Medulla oblongata (tissue), 1 donor: ENCODE measurements at regions not wholly inside any gene's neighbourhood (a gene's known extent, or its start where the extent isn't known, plus 50 kb on each side); places are given as distances from the start of the nearest gene placed in this dataset.

ENCODE experiments used
- DNase-seq: peaks from one replicate; pipeline ENCODE4 v3.0.0-alpha.2; 2015; ENCODE audit errors: extremely low spot score

DNA sequence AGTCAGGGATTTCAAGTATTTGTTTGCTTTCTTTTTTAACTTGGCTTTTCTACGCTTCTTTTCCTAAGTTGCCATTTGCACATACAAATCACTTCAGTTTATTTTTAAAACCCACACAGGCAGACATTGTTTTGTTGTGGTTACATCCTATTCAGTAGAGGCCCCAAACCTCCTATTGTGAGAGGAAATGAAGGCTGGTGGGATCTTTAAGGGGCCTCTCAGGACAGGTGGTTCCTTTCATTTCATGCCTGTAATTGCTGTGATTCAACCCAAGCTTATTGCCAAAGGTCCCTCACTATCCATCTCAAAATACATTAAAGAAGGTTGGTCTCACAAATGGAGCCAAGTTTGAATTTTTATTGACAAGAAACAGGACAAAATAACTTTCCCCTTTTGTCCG, 257.1 kb downstream of the ADAMTS20 start:
- DNase-seq: no peak

DNA sequence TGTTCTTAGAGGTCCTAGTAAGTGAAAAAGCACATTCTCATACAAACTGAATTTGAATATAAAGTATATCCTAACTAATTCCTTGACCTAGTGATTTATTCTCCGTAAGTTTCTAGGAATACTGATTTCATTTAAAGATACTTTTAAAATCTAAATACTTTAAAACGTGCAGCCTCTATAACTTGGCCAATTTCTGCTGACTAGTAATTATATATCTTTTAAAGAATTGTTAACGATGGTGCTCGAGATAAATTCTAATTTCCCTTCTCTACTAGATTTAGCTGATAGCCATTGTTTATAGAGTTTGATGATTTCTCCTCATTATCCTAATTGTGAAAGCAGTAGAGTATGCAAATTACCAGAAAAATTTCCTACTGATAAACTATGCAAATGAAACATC, 257.9 kb downstream of the ADAMTS20 start:
- no peak for DNase-seq

DNA sequence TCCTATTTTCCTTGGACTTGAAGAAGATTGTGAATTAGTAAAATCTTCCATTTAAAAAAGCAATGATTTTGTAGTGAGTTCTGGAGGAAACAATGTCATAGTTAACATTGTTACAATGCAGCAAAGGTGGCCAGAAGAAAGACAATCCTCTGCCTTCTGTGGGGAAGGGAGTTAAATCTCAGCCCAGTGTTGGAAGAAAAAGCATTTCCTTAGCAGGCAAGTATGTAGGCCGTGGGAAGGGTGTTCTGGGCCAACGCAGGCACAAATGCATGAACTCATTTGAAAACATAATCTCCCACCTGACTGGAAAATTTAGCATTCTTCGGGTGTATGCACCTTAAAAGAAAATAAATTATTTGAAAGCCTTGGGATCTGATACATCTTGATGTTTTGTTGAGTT, 258.6 kb downstream of the ADAMTS20 start:
- DNase-seq: no peak

DNA sequence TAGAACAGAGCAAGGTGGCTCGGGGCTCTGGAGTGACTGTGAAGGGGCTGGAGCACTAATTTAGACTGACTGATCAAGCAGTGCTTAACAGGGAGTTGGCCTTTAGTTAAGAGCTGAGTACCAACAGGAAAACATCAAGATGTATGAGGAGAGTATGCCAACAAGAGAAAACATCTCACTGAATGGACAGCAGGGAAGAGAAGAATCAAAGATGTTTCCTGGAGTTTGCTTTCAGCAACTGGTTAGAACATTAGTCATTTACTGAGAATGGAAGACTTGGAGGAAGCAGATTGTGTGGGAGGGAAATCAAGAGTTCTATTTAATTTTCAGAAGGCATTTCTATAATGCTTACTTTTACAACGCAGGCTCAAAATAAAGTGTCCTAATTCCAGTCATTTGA, 259.3 kb downstream of the ADAMTS20 start:
- DNase-seq: no peak

DNA sequence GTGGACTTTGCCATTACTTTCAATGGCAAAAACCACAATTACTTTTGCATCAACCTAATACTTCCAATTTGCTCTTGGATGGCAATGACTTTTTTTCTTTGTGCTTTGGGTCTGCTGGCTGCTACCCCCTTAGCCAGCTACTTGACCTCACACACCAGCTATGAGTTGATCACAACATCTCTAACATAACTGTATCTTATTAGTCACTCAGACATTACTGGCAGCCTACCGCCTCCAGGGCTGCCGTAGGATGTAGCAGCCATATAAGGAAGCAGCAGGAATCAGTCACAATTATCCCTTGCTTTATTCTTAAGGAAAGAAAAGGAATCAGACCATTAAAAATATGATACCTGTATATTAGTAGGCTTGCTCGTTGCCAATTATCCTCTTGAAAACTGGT, 260.5 kb downstream of the ADAMTS20 start:
- DNase-seq: no peak

DNA sequence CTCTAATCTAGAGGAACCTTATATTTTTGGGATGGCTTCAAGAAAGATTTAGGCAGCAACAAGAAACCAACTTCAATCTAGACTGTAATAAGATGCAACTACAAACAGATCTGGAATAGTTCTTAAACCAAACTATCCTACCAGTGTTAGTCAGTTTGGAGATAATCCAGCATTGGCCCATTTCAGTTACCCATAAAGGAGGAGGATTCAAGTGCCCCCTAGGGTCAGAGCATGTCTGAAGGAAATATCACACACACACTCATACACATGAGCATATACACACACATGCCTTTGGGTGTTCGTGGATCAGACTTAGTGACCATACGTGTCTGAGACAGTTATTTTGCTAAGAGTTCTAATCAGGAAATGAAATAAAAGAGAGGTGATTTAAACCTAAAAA, 261.2 kb downstream of the ADAMTS20 start:
- no peak for DNase-seq

DNA sequence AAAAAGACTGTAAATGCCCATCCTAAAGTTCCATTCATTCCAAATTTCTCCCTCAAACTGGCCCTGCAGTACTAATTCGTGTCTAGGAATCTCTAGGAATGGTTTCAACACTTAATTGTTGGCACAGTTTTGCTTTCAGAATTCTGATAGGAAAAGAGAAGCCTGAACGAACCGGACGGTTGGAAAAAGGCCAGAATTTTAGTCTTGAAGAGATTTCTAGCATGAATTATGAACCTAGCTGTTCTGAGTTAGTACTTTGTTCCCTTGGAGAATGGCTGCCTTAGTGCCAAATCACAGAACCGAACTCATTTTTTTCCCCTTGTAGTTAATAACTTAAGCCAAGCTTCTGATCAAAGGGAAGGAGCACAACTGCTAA, 262.6 kb downstream of the ADAMTS20 start:
- DNase-seq: no peak

DNA sequence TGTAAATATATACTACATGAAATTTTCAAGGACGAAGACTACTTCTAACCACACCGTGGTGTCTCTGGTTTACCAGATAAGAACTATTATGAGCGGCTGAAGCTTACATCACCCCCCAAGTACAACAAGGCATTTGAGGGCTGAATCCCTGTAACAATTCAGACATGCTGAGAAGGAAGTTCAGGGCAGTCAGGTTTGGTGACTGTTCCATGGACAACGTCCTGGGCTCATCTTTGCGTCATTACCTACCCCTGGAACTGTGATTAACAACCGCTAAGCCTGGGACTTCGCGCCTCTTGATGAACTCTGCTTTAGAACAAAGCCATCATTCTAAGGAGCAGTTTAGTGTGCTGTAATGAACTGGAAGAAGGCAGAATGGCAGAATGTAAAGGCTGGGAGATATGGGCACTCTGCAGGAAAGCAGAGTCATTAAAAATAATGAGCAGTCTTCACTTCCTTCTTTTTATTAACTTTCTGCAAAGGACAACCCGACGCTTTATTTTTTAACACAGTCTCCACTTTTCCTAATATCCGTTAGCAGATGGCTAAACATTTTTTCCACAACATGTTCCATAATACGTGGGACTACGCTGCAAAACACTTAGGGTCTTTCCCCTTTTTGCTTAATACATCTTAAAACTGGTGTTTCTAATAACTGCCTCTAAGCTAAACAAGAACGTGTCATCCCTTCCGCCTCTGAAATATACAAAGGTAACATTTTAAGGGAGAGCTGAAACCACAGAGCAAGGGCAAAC, 263.2 kb downstream of the ADAMTS20 start:
- no peak for DNase-seq

DNA sequence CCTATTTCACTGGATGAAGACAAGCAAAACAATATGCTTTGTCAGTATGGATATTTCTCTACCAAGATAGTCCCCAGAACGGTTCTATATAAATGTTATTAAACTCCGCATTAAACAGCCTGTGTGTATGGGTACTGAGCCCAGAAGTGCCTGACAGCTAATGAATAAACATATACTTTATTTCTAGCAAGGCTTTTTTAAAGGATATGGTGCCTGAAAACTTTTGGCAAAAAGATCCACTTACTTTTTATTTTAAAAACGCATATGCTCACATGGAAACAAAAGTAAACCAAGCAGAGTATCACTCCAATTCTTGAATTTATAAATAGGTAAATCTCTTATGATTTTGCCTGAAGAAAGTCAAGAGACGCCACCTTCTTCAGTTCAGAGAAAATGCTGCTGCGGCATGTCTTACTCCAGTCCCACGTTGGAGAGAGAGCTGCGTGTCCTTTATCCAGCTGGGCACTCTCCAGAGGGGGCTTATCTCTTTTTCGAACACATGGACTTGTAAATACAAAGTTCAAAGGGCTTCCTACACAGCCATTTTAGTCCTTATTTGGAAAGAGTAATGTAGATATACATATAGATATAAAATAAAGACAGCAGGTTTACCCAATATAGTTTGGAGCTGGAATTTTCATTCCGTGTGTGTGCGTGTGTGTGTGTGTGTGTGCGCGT, 264.2 kb downstream of the ADAMTS20 start:
- no peak for DNase-seq

DNA sequence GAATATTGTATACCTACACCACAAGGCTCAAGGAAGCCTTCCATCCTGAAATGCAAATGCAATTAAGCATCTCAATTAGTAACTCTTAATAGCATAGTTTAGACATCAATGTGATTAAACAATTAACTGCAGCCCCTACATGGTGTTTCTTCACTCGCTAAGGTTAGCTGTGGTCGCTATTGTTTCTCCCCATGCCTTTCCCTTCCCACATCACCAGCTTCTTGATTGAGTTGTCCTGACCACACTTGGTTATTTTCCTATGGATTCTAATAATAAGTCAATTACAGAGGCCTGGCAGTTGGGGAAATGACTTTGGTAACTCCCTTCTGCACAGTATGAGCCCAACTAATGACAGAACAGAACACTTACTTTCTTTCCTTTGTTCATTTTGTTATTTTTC, 265.0 kb downstream of the ADAMTS20 start:
- DNase-seq: no peak

DNA sequence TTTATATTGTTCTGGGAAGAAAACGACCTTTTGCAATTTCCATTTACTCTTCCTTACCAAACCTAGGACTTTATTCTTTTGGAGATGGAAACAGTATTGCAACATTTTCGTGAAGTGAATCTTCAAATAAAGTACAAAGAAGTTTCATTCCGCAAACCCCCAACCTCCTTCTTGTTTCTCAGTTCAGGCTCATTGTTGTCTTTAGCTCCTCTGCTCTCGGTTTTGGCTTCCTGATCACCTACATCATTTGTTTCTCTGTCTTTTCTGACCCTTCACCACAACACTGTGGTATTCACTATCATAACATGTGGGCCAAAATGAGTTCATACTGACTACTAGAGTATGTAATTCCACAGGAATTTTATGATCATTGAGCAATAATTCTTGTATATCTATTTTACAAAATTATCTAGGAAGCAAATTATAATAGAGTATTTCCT, 266.8 kb downstream of the ADAMTS20 start:
- no peak for DNase-seq

DNA sequence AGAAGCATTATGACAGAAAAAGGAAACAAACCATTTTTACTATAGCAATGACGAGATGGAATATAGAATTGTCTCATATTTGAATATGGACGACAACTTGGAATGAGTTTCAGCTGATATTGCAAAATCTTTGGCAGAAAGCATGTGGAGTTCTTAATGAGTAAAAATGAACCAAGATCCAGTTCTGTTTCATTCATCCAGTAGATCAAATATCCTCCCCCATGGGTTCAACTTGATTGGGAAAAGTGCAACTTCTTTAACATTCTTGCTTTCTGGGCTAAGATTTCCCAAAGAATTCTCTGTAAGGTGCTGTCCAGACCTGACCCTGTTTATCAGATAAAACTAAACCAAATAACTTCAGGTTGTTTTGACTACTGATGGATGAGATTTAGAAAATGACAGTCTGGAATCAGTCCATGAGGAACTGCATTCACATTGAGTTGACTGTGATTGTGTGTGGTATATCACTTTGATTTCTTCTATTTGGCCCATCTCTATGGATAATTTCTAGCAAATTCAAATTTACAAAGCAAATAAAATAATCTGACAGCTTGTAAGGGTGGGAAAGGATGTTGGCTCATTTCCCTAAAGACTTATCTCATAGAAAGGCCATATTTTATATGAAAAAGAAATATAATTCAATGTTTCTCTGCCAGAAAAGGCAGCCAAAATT, 267.4 kb downstream of the ADAMTS20 start:
- no peak for DNase-seq

DNA sequence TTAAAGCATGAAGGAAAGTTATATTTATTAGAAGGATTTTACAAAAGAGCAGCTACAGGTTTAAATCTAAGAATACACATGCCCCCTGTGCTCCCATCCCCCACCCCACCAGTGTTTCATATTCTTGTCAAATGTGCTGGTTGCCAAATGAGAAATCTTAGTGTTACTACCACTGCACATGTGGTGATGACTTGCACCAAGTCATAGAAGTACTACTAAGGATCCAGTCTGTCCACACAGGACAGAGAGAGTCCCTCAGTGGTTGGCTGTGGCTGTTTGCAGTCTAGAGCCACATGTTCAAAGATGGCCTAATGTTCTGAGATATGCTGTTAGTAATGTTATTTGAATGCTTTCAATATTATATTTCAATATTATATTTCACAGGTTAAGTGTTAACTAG, 268.8 kb downstream of the ADAMTS20 start:
- DNase-seq: no peak

DNA sequence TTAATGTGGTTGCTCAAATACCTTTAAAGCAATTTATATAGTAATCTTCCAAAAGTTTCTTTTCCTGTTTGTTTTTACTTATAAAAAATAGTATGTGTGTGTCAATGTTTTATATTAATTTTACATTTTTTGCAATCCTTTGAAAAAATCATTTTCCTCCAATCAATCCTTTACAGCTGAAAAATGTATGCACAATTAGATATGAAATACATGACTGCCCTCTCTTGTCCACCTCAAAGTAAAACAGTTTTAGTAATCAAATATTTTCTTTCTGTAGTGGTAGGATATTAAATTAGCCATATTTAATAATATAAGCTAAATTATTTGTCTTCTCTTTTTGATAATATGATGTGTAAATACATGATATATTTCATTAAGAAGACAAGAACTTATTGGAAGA, 269.9 kb downstream of the ADAMTS20 start:
- no peak for DNase-seq

DNA sequence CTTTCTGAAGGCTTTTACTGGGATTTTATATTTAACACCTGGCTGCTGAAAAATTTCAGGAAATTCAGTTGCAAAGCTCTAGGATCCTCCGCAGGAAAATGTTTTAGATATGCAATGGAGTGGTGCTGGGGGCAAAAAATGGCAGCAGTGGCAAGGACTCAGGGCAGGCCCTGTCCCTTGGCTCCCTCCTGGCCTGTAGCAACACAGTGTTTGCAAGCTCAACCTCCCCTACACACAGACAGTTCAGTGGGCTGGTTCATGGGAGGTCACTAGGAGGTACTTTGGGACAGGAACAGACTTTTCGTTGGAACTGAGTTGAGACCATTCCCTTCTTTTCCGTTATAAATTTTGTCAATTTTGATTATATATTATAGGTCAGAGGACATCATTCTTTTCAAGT, 270.4 kb downstream of the ADAMTS20 start:
- DNase-seq: no peak

DNA sequence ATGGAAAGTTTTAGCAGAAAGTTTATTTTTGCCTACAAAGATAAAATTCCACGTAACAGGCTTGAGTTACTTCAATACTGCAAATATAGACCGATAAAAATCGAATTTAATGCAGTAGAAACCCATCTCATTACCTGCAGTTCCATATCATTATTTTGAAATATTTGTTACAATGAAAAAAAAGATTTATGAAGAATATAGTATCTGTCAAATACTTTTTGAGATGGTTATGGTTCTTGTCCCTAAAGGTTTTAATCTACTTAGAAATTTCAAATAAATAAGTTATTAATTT, 273.5 kb downstream of the ADAMTS20 start:
- DNase-seq: no peak

DNA sequence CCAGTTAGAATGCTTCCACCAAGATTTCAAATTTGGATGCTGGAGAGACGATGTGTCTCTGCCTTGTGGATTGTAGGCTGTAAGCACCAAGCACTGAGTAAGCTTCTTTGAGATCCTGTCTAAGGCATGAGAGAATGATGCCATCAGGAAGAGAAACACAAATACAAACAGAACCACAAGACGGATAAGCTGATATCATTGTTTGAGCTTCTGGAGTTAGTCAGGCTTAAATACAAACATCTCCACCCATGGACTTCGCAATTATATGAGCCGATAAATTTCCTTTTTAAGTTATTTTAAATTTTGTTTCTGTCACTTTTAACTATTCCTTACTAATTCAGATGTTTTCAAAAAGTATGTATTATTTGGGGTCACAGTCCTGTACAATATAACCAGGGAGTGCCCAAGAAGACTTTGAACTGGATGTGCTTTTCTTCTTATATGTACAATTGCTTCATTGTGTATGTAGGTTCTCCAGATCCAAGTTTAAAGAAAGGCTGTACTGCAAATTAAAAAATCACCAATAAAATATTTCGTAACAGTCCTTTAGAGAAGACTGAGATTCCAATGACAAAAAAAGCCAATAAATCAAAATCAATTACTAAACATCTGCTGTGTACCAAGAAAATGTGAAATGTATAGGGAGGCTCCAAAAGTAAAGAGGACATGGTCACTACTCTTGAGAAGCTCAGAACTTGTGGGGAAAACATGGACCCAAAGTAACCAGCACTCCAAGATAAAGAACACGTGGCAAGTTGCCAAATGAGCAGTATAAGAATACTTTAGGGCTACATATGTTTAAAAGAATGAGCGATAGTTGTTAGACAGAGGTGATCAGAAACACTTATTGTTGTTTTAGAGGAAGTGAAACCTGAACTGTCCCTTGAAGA, 274.1 kb downstream of the ADAMTS20 start:
- DNase-seq: no peak

DNA sequence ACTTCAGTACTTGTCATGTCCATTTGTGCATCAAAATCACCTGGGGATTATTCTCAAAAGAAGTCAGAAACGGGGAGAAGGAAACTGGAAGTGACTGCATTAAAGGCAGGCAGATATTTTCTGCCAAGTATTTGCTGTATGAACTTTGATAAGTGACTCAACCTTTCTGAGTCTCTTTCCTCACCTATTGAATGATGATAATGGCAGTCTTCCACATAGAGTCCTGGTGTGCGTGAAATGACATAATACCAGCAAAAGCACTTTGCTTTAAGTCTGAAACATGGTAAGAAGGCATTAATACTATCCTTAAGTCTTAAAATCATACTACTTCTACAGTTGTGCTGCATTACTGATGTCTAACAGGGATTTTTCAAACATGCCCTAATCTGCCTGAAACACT, 278.5 kb downstream of the ADAMTS20 start:
- no peak for DNase-seq

DNA sequence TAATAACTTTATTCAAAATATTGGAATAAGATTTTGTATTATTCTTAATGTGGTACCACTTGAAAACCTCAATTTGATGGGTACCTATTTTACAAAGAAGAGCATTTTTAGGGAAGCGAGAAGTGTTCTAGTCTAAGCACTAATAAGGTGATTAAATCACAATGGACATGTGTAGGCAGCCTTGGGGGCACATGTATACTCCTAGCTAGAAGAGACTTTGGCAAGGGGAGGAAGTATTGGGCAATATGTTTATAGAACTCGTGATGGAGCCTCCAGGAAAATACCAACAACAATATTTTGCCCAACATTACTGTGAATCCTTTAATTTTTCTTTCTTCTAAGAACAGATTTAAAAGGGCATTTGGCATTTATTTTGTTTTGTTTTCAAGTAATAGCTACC, 280.3 kb downstream of the ADAMTS20 start:
- DNase-seq: no peak

DNA sequence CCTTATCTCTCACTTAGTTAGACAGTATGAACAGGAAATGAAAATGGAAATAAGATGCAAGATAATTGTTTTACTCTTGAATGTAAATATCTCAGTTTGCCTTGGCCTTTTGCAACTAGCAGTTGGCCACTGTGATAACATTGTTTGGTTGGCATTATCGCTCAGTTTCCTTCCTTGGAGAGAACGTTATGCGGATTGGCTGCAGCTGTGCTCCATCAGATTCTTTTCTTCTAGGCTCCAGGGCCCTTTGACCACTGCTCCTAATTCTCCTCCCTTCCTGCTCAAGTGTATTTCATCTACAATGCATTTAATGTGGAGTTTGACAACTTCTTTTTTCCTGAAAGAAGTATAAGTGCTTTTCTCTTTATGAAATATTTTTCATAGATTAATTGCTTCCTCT, 284.2 kb downstream of the ADAMTS20 start:
- no peak for DNase-seq

DNA sequence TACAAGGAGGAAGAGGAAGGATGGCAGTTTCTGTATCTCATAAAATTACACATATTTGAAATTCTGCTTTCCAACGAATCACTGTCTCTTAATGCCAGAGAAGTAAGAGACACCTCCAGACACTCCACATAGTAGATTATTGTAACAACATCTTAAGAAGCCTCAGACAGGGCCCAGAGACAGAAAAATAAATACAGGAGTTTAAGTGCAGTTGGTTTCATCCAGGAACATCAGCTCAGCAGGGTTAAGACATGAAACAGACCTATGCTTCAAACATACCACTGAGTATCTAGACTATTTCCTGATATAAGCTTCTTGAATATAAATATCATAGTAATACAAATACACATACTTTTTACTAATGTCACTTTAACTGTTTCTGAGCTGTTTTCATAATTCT, 290.3 kb downstream of the ADAMTS20 start:
- DNase-seq: no peak

DNA sequence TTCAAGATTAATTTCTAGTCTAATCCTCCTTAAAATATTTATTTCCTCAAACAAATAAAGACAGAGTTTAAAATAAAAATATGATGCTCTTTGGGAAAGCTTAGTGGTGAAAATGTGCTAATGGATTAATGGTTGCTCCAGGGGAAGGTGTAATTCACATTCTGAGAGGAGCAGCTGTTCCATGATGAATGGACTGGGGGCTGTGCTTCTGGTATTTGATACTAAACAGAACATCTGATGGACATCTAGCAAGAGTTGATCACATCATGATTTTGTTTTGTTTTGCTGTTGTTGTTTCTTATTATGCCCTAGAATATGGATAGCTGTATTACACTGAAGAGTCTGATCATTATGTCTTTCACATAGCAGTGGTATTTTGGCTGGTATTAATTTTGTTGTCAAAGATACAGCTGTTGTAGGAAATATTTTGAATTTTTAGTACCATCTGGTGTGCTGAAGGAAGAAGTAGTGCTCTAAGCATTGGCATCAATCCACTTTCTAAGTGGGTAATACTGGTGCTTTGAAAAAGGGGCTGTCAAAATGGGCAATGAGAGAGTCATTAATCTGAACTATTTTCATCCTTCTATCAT, 296.4 kb downstream of the ADAMTS20 start:
- DNase-seq: no peak
